PFSK-1 (cell line): ENCODE measurements at regions not wholly inside any gene's neighbourhood (a gene's known extent, or its start where the extent isn't known, plus 50 kb on each side); places are given as distances from the start of the nearest gene placed in this dataset.

Experiments used
- FOXP2 ChIP-seq: optimal IDR thresholded peaks from 2 replicates; pipeline ENCODE3; 2011; ENCODE audit warnings: borderline replicate concordance, control low read depth, inconsistent platforms; ENCODE audit not compliant: insufficient read depth; ENCODE audit errors: extremely low read length, extremely low read depth
- POLR2AphosphoS5 ChIP-seq: IDR thresholded peaks from 2 replicates; pipeline ENCODE4 v1.6.1; 2012; ENCODE audit warnings: low read depth, mild to moderate bottlenecking, control low read depth, low read length, moderate library complexity
- SIN3A ChIP-seq: IDR thresholded peaks from 2 replicates; pipeline ENCODE4 v1.6.1; 2012; ENCODE audit warnings: mild to moderate bottlenecking, low read length, moderate library complexity, borderline replicate concordance; ENCODE audit not compliant: insufficient read depth
- TAF1 ChIP-seq: IDR thresholded peaks from 2 replicates; pipeline ENCODE4 v1.6.1; 2012; ENCODE audit warnings: low read length, control low read depth, borderline replicate concordance; ENCODE audit not compliant: insufficient read depth
- TF ChIP-seq, protein P1 (sequence below), 2 experiments: IDR thresholded peaks; 2 replicates each; pipeline versions ENCODE4 v1.6.1 to v1.8.0; 2011 to 2012; ENCODE audit warnings: low read depth in 2 of 2, low read length in 2 of 2, control low read depth in 1 of 2, inconsistent platforms in 1 of 2, mild to moderate bottlenecking in 1 of 2, moderate library complexity in 1 of 2; ENCODE audit not compliant: insufficient read depth in 1 of 2

DNA sequence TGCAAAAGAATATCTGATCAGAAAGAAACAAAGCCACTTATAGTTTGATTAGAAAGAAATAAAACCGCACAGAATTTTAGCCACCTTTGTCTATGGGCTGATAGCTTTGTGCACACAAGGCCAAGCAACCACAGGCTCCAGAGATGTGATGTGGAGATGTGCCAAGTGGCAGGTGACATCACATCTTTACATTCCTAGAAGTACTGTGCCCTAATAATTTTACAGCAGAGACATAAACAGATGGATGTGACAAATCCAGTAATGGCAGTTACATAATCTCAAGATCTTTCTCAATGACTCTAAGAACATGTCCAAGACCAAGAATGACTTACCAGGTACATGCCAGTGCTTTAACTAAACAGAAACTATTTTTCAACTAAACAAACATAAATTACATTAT is 159.5 kb downstream of the LTN1 start:
- TF ChIP-seq POLR2AphosphoS5 = no peak
- TF ChIP-seq, protein P1, sequence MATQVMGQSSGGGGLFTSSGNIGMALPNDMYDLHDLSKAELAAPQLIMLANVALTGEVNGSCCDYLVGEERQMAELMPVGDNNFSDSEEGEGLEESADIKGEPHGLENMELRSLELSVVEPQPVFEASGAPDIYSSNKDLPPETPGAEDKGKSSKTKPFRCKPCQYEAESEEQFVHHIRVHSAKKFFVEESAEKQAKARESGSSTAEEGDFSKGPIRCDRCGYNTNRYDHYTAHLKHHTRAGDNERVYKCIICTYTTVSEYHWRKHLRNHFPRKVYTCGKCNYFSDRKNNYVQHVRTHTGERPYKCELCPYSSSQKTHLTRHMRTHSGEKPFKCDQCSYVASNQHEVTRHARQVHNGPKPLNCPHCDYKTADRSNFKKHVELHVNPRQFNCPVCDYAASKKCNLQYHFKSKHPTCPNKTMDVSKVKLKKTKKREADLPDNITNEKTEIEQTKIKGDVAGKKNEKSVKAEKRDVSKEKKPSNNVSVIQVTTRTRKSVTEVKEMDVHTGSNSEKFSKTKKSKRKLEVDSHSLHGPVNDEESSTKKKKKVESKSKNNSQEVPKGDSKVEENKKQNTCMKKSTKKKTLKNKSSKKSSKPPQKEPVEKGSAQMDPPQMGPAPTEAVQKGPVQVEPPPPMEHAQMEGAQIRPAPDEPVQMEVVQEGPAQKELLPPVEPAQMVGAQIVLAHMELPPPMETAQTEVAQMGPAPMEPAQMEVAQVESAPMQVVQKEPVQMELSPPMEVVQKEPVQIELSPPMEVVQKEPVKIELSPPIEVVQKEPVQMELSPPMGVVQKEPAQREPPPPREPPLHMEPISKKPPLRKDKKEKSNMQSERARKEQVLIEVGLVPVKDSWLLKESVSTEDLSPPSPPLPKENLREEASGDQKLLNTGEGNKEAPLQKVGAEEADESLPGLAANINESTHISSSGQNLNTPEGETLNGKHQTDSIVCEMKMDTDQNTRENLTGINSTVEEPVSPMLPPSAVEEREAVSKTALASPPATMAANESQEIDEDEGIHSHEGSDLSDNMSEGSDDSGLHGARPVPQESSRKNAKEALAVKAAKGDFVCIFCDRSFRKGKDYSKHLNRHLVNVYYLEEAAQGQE (IDR thresholded peaks at IDR 0.05; ENCODE audit: insufficient read depth in 1 of 2, low read depth in 2 of 2, low read length in 2 of 2) = no peak
- TF ChIP-seq TAF1 = no peak
- no peak for TF ChIP-seq FOXP2
- no peak for TF ChIP-seq SIN3A

DNA sequence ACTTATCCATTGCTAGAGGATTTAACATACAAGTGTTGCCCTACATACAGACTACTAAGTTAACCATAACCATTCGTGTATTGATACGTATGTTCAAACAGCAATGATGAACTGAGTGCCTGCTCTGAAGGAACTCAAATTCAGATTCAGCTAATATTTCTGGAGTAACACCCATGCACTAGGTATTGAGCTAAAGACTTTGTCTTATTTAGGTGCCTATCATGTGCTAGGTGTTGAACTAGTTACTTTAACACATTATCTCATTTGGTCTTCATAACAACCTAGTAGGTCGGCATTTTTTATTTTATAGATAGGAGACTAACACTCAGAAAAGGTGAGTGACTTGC is 160.0 kb downstream of the LTN1 start:
- TF ChIP-seq TAF1 = no peak
- no peak for TF ChIP-seq FOXP2
- TF ChIP-seq, protein P1 (IDR thresholded peaks at IDR 0.05; ENCODE audit: insufficient read depth in 1 of 2, low read depth in 2 of 2, low read length in 2 of 2) = no peak
- no peak for TF ChIP-seq SIN3A
- TF ChIP-seq POLR2AphosphoS5 = no peak

DNA sequence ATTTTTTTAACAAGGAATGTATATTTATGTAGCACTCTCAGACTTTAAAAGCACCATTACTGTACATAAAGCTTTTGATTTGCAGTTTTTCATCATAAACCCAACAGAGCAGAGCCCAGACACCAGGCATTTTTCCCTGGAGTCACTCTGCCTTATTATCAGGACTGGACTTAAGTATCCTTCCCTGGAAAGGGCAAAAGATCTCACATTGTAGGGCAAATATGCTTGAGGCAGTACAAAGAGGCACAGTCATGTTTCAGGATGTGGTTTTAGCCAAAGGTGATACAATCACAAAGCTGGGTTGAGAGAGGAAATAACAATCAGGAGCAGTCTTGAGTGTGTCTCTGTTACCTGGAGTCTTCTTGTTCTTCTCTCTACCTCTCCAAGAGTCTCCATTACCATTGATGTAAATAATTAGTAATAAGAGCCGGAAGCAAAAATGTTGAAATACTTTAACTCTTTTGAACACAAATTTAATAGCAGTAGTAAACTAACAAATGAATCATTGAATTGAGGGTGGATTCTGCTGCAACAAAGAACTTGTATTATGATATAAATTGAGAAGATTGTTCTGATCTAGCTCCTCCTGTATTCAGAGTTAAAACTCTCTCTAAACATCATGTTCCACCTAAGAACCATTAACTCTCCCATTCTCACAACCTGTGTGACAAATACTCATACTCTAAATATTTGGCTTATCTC is 160.5 kb downstream of the LTN1 start:
- no peak for TF ChIP-seq POLR2AphosphoS5
- TF ChIP-seq, protein P1 (IDR thresholded peaks at IDR 0.05; ENCODE audit: insufficient read depth in 1 of 2, low read depth in 2 of 2, low read length in 2 of 2) = no peak
- no peak for TF ChIP-seq FOXP2
- TF ChIP-seq SIN3A = no peak
- no peak for TF ChIP-seq TAF1

DNA sequence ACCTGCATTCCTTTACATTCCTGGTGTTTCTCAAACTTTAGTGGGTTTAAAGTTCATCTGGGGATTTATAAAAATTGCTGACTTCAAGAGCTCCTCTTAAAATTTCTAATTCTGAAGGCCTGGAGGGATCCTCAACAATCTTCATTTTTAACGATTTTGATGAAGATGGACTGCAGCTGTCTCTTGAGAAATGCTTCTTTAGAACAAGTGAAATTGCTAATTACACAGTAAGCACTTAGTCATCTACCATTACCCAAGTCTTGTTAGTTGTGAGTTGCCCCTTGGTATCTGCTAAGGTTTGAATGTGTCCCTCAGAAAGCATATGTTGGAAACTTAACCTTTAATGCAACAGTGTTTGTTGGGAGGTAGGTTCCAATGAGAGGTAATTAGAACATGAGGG is 163.7 kb downstream of the LTN1 start:
- TF ChIP-seq TAF1 (no peak), SIN3A (no peak), POLR2AphosphoS5 (no peak), FOXP2 (no peak)
- TF ChIP-seq, protein P1 (IDR thresholded peaks at IDR 0.05; ENCODE audit: insufficient read depth in 1 of 2, low read depth in 2 of 2, low read length in 2 of 2) = no peak

DNA sequence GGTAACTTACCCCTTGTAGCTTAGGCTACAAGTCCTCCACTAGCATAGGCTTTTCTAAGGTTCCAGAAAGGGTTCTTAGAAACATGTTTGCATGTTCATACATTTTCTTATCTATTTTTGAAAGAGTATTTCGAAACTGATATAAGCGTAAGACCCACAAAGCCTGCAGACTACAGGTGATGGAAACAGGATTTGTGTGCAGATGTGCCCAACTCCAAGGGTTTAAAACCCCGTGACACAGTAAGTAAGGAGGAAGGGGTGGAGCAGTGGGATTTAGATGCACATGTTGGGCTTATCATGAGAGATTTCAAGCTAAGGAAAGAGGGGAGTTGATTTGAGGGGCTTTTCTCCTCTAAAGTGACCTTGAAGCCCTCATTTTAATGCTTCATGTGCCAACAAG is 164.7 kb downstream of the LTN1 start:
- TF ChIP-seq, protein P1 (IDR thresholded peaks at IDR 0.05; ENCODE audit: insufficient read depth in 1 of 2, low read depth in 2 of 2, low read length in 2 of 2) = no peak
- no peak for TF ChIP-seq FOXP2
- TF ChIP-seq SIN3A = no peak
- TF ChIP-seq POLR2AphosphoS5 = no peak
- no peak for TF ChIP-seq TAF1
